CD14-positive monocyte (primary cell): ENCODE measurements at regions not wholly inside any gene's neighbourhood (a gene's known extent, or its start where the extent isn't known, plus 50 kb on each side); places are given as distances from the start of the nearest gene placed in this dataset.
A peak's percentile ranks its signal among the peaks of the same experiment; 100 is the strongest.

ENCODE experiments used
- DNase-seq, 3 donors: peaks; one replicate each; pipeline ENCODE4 v3.0.0-alpha.2; 2011 to 2022
- H2AFZ ChIP-seq: 2 replicates; pipeline ENCODE4 v1.6.0; 2012; ENCODE audit warnings: mild to moderate bottlenecking, low read depth, low read length, inconsistent platforms; ENCODE audit not compliant: insufficient read depth, poor library complexity, severe bottlenecking
- H3K27ac ChIP-seq, 2 donors: 1 replicate in 1 of 2; 2 replicates in 1 of 2; pipeline ENCODE4 v1.5.1; 2012 to 2013; ENCODE audit warnings: low read length in 2 of 2, control low read depth in 1 of 2, inconsistent platforms in 1 of 2, low read depth in 1 of 2, mild to moderate bottlenecking in 1 of 2
- H3K27me3 ChIP-seq, 2 donors: one replicate each; pipeline versions ENCODE4 v1.6.0 to v1.6.1; 2011 to 2013; ENCODE audit warnings: low read length in 2 of 2; ENCODE audit not compliant: control insufficient read depth in 2 of 2, insufficient read depth in 2 of 2
- H3K36me3 ChIP-seq, 2 donors: replicated peaks in 1 of 2; 1 replicate in 1 of 2; 2 replicates in 1 of 2; pipeline versions ENCODE4 v1.5.1 to v1.6.1; 2012 to 2013; ENCODE audit warnings: low read length in 2 of 2, control low read depth in 1 of 2, inconsistent platforms in 1 of 2, mild to moderate bottlenecking in 1 of 2; ENCODE audit not compliant: insufficient read depth in 2 of 2, control insufficient read depth in 1 of 2
- H3K4me1 ChIP-seq, 2 donors: 1 replicate in 1 of 2; 2 replicates in 1 of 2; pipeline versions ENCODE4 v1.5.1 to v1.6.1; 2012 to 2013; ENCODE audit warnings: low read length in 2 of 2, control low read depth in 1 of 2, inconsistent platforms in 1 of 2, mild to moderate bottlenecking in 1 of 2, moderate library complexity in 1 of 2; ENCODE audit not compliant: insufficient read depth in 2 of 2, control insufficient read depth in 1 of 2
- H3K4me2 ChIP-seq: replicated peaks from 2 replicates; pipeline ENCODE3; 2012; ENCODE audit warnings: low read length, moderate library complexity, mild to moderate bottlenecking; ENCODE audit not compliant: poor library complexity, severe bottlenecking; ENCODE audit errors: extremely low read depth
- H3K4me3 ChIP-seq, 3 experiments: fragments of 200-600 bp in 1 of 3; sonication (generic) in 1 of 3; replicated peaks in 1 of 3; 1 replicate in 2 of 3; 2 replicates in 1 of 3; pipeline ENCODE4 v1.5.1; 2011 to 2013; ENCODE audit warnings: low read length in 3 of 3, mild to moderate bottlenecking in 3 of 3, control low read depth in 2 of 3, low read depth in 2 of 3, inconsistent platforms in 1 of 3, moderate library complexity in 1 of 3
- H3K79me2 ChIP-seq: 2 replicates; pipeline ENCODE4 v1.6.0; 2012; ENCODE audit warnings: mild to moderate bottlenecking, control low read depth, inconsistent platforms, low read length, moderate library complexity; ENCODE audit not compliant: insufficient read depth
- H3K9ac ChIP-seq: 2 replicates; pipeline ENCODE4 v1.6.0; 2017; ENCODE audit warnings: low read length, mild to moderate bottlenecking; ENCODE audit not compliant: insufficient read depth, poor library complexity, severe bottlenecking
- H3K9me3 ChIP-seq, 2 donors: replicated peaks in 1 of 2; 1 replicate in 1 of 2; 2 replicates in 1 of 2; pipeline versions ENCODE4 v1.5.1 to v1.6.1; 2012 to 2013; ENCODE audit warnings: low read length in 2 of 2, control low read depth in 1 of 2; ENCODE audit not compliant: control insufficient read depth in 1 of 2, insufficient read depth in 1 of 2
- H4K20me1 ChIP-seq: 2 replicates; pipeline ENCODE4 v1.6.0; 2012; ENCODE audit warnings: mild to moderate bottlenecking, low read length, control low read depth, moderate library complexity; ENCODE audit not compliant: insufficient read depth
- H3K27ac Mint-ChIP-seq, 7 donors: one replicate each; pipeline ENCODE4 v1.8.0; 2020; ENCODE audit warnings: mild to moderate bottlenecking in 7 of 7, mixed read lengths in 7 of 7, moderate library complexity in 6 of 7, inconsistent platforms in 2 of 7
- H3K27me3 Mint-ChIP-seq, 3 donors: one replicate each; pipeline ENCODE4 v1.8.0; 2021 to 2022; ENCODE audit warnings: low read depth in 3 of 3, mild to moderate bottlenecking in 3 of 3, mixed read lengths in 3 of 3, moderate library complexity in 3 of 3, inconsistent platforms in 1 of 3
- H3K36me3 Mint-ChIP-seq, 2 donors: one replicate each; pipeline ENCODE4 v1.8.0; 2020; ENCODE audit warnings: mixed read lengths in 2 of 2, inconsistent platforms in 1 of 2, mild to moderate bottlenecking in 1 of 2
- H3K4me1 Mint-ChIP-seq: one replicate; pipeline ENCODE4 v1.8.0; 2020; ENCODE audit warnings: mild to moderate bottlenecking, mixed read lengths
- H3K4me3 Mint-ChIP-seq, 2 donors: one replicate each; pipeline ENCODE4 v1.8.0; 2020; ENCODE audit warnings: mild to moderate bottlenecking in 2 of 2, mixed read lengths in 2 of 2, moderate library complexity in 1 of 2
- H3K9me3 Mint-ChIP-seq, 7 donors: one replicate each; pipeline ENCODE4 v1.8.0; 2020 to 2022; ENCODE audit warnings: mixed read lengths in 7 of 7, mild to moderate bottlenecking in 6 of 7, moderate library complexity in 6 of 7, inconsistent platforms in 2 of 7
- WGBS: methylation state at CpG from one replicate; pipeline ENCODE4 v1.1.5; 2013; ENCODE audit warnings: missing lambda C conversion rate; ENCODE audit not compliant: insufficient coverage; 5-methylcytosine and 5-hydroxymethylcytosine counted together
- intact Hi-C, 2 donors: fragments of 100-400 bp; cut with micrococcal nuclease; formaldehyde crosslinking; loops; one replicate each; pipeline versions ENCODE4 v1.15.0 to v1.15.1; 2023
- TF ChIP-seq, protein P1 (sequence below): fragments of 200-600 bp; IDR thresholded peaks from one replicate; pipeline ENCODE4 v1.8.0; 2022; ENCODE audit warnings: antibody characterized with exemption, mild to moderate bottlenecking

DNA sequence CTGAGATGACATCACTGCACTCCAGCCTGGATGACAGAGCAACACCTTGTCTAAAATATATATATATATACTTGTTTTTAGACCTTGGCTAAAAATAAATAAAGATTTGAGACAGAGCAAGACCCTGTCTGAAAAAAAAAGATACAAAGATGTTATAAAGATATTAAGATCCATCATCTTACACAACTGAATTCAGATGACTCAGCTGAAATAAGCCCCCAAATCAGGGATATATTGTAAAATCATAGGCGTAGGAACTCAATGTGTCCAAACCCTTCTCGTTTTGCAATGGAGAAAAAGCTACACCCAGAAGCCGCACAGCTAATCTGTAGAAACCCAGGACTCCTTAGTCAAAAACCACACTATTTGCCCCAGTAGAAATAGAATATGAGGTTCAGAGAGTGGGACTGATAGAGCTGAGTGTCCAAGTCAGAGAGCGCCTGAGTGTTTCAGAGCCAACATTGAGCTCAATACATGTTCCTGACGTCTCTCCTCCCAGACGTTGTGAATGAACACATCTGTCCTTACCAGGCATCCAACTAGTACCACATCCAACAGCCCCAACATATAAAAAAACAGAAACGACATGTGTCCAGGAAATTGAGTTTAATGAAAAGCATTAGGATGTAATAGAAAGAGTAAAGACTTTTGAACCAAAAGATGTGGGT lies 207.9 kb upstream of the BLID start:
- no peak overlapping the region for H3K9ac ChIP-seq
- no peak overlapping the region for H3K4me2 ChIP-seq
- H3K36me3 ChIP-seq: no peaks in the 10 kb centered on the region
- no peak overlapping the region for H3K27ac Mint-ChIP-seq
- no peaks in the 10 kb centered on the region for H3K27me3 Mint-ChIP-seq
- H3K27ac ChIP-seq: no peak overlapping the region
- peaks cover 50% of the 10 kb centered on the region for H3K4me1 Mint-ChIP-seq
- WGBS: no CpG with 5 or more reads among the region's 7 CpGs
- H3K4me3 ChIP-seq: no peak overlapping the region
- peaks cover 0 to 2% (median 0%) of the 10 kb centered on the region in 7 donors for H3K9me3 Mint-ChIP-seq
- no peaks in the 10 kb centered on the region for H3K36me3 Mint-ChIP-seq
- no peaks in the 10 kb centered on the region for H3K27me3 ChIP-seq
- no peaks in the 10 kb centered on the region for H3K9me3 ChIP-seq
- TF ChIP-seq, protein P1, sequence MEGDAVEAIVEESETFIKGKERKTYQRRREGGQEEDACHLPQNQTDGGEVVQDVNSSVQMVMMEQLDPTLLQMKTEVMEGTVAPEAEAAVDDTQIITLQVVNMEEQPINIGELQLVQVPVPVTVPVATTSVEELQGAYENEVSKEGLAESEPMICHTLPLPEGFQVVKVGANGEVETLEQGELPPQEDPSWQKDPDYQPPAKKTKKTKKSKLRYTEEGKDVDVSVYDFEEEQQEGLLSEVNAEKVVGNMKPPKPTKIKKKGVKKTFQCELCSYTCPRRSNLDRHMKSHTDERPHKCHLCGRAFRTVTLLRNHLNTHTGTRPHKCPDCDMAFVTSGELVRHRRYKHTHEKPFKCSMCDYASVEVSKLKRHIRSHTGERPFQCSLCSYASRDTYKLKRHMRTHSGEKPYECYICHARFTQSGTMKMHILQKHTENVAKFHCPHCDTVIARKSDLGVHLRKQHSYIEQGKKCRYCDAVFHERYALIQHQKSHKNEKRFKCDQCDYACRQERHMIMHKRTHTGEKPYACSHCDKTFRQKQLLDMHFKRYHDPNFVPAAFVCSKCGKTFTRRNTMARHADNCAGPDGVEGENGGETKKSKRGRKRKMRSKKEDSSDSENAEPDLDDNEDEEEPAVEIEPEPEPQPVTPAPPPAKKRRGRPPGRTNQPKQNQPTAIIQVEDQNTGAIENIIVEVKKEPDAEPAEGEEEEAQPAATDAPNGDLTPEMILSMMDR: no peak
- H4K20me1 ChIP-seq: no peaks in the 10 kb centered on the region
- intact Hi-C loops: loop anchor here in 1 of 2 donors (5.0 kb wide), 1 partner anchor 52 kb away; no protein-coding TSS in a partner anchor
- DNase-seq: no peak
- no peak overlapping the region for H3K4me3 Mint-ChIP-seq
- no peak overlapping the region for H2AFZ ChIP-seq
- peaks cover 41 to 52% of the 10 kb centered on the region in 2 donors for H3K4me1 ChIP-seq
- H3K79me2 ChIP-seq: no peaks in the 10 kb centered on the region

DNA sequence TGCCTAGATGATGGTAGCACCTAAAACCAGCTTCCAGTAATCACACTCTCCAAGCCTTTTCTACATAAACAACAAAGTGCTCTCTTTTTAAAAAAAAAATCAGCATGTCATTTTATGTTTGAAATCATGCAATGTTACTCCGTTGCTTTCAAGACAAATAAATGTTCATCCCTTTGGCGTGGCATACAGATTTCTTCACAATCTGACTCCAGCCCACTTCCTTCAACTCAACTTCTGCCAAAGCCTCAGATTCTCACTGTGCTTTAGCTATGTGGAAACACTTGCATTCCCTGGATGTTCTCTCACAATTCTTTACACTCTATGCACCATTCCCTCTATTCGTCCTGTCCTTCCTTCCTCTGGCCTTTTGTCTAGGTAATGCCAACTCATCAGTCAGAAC lies 206.3 kb upstream of the BLID start:
- DNase-seq: peak; percentile 4 to 20 (median 18)
- intact Hi-C loops: loop anchor here in 1 of 2 donors (5.0 kb wide), 1 partner anchor 50 kb away; no protein-coding TSS in a partner anchor
- H3K9ac ChIP-seq: no peak overlapping the region

More for the DNA sequence above, 206.3 kb upstream of the BLID start:
- H3K4me1 Mint-ChIP-seq: peaks cover 54% of the 10 kb centered on the region
- no peaks in the 10 kb centered on the region for H3K36me3 Mint-ChIP-seq
- Histone ChIP-seq H3K36me3 (no peaks in the 10 kb centered on the region), H3K4me3 (peak overlapping the region in 1 of 3 experiments; percentile 26), H3K27ac (peak overlapping the region in 1 of 2 donors; percentile 27), H3K79me2 (no peaks in the 10 kb centered on the region), H4K20me1 (no peaks in the 10 kb centered on the region), H3K4me1 (peaks cover 43 to 57% of the 10 kb centered on the region in 2 donors), H3K27me3 (no peaks in the 10 kb centered on the region), H2AFZ (no peak overlapping the region), H3K4me2 (peak overlapping the region; percentile 15), H3K9me3 (no peaks in the 10 kb centered on the region)
- WGBS: 11% methylated on average over 3 of the region's 3 CpGs
- peak overlapping the region in 6 of 7 donors; percentile 0 to 69 (median 18) for H3K27ac Mint-ChIP-seq
- H3K4me3 Mint-ChIP-seq: peak overlapping the region in 1 of 2 donors; percentile 53
- no peaks in the 10 kb centered on the region for H3K27me3 Mint-ChIP-seq
- TF ChIP-seq, protein P1: no peak
- H3K9me3 Mint-ChIP-seq: peaks cover 0 to 2% (median 0%) of the 10 kb centered on the region in 7 donors
